H9 (cell line): ENCODE measurements at regions not wholly inside any gene's neighbourhood (a gene's known extent, or its start where the extent isn't known, plus 50 kb on each side); places are given as distances from the start of the nearest gene placed in this dataset.

Experiments used
- DNase-seq: peaks from one replicate; pipeline ENCODE4 v3.0.0-alpha.2; 2017
- H2AFZ ChIP-seq: one replicate; pipeline ENCODE4 v1.6.1; 2013; ENCODE audit warnings: mild to moderate bottlenecking, low read length, control low read depth, moderate library complexity
- H2AK5ac ChIP-seq: 2 replicates; pipeline ENCODE4 v1.6.1; 2013; ENCODE audit warnings: low read length, control low read depth, mixed read lengths; ENCODE audit not compliant: insufficient read length
- H2BK120ac ChIP-seq: one replicate; pipeline ENCODE4 v1.6.1; 2013; ENCODE audit warnings: low read depth, mild to moderate bottlenecking, low read length, control low read depth, inconsistent platforms; ENCODE audit not compliant: poor library complexity, severe bottlenecking
- H2BK12ac ChIP-seq: 2 replicates; pipeline ENCODE4 v1.6.1; 2013; ENCODE audit warnings: low read length, control low read depth, mixed read lengths, low read depth; ENCODE audit not compliant: insufficient read length
- H2BK15ac ChIP-seq: 2 replicates; pipeline ENCODE4 v1.6.1; 2013; ENCODE audit warnings: low read depth, low read length, control low read depth
- H2BK20ac ChIP-seq: one replicate; pipeline ENCODE4 v1.6.1; 2013; ENCODE audit warnings: low read depth, mild to moderate bottlenecking, low read length, control low read depth, inconsistent platforms; ENCODE audit not compliant: poor library complexity, severe bottlenecking
- H2BK5ac ChIP-seq: 2 replicates; pipeline ENCODE4 v1.6.1; 2013; ENCODE audit warnings: low read length, control low read depth, mixed read lengths; ENCODE audit not compliant: insufficient read length
- H3K14ac ChIP-seq: 2 replicates; pipeline ENCODE4 v1.6.1; 2013; ENCODE audit warnings: low read length, control low read depth; ENCODE audit not compliant: insufficient read depth
- H3K18ac ChIP-seq: 2 replicates; pipeline ENCODE4 v1.6.1; 2013; ENCODE audit warnings: low read depth, mild to moderate bottlenecking, mixed read lengths, low read length, control low read depth; ENCODE audit not compliant: insufficient read length
- H3K23ac ChIP-seq: 2 replicates; pipeline ENCODE4 v1.6.1; 2013; ENCODE audit warnings: low read length, control low read depth, mixed read lengths, low read depth; ENCODE audit not compliant: insufficient read length
- H3K23me2 ChIP-seq: 2 replicates; pipeline ENCODE4 v1.6.1; 2013; ENCODE audit warnings: low read depth, mild to moderate bottlenecking, mixed read lengths, low read length, control low read depth; ENCODE audit not compliant: insufficient read length, poor library complexity, severe bottlenecking
- H3K27ac ChIP-seq: 2 replicates; pipeline ENCODE4 v1.5.1; 2013; ENCODE audit warnings: low read length, control low read depth, mixed read lengths, low read depth; ENCODE audit not compliant: insufficient read length
- H3K27me3 ChIP-seq: 2 replicates; pipeline ENCODE4 v1.6.1; 2013; ENCODE audit warnings: low read length, control low read depth, inconsistent platforms; ENCODE audit not compliant: insufficient read depth
- H3K4ac ChIP-seq: 2 replicates; pipeline ENCODE4 v1.6.1; 2013; ENCODE audit warnings: low read depth, mild to moderate bottlenecking, control low read depth, inconsistent platforms, low read length, moderate library complexity
- H3K4me1 ChIP-seq: 2 replicates; pipeline ENCODE4 v1.6.1; 2013; ENCODE audit warnings: low read length, control low read depth, inconsistent platforms; ENCODE audit not compliant: insufficient read depth
- H3K4me2 ChIP-seq: 2 replicates; pipeline ENCODE4 v1.6.1; 2013; ENCODE audit warnings: low read length, control low read depth, mixed read lengths; ENCODE audit not compliant: insufficient read length, insufficient read depth
- H3K56ac ChIP-seq: 2 replicates; pipeline ENCODE4 v1.6.1; 2013; ENCODE audit warnings: low read depth, mild to moderate bottlenecking, mixed read lengths, low read length, control low read depth; ENCODE audit not compliant: insufficient read length
- H3K79me1 ChIP-seq: 2 replicates; pipeline ENCODE4 v1.6.1; 2013; ENCODE audit warnings: low read depth, mild to moderate bottlenecking, moderate library complexity, low read length, control low read depth, inconsistent platforms; ENCODE audit not compliant: insufficient read depth, poor library complexity, severe bottlenecking
- H3K79me2 ChIP-seq: 2 replicates; pipeline ENCODE4 v1.6.1; 2013; ENCODE audit warnings: low read length, control low read depth, inconsistent platforms; ENCODE audit not compliant: insufficient read depth
- H3K9ac ChIP-seq: 2 replicates; pipeline ENCODE4 v1.6.1; 2013; ENCODE audit warnings: low read length, control low read depth, mixed read lengths; ENCODE audit not compliant: insufficient read length; ENCODE audit errors: extremely low read depth
- H3K9me3 ChIP-seq: one replicate; pipeline ENCODE4 v1.6.1; 2013; ENCODE audit warnings: low read depth, low read length, inconsistent platforms; ENCODE audit not compliant: control insufficient read depth
- H3T11ph ChIP-seq: one replicate; pipeline ENCODE4 v1.6.1; 2013; ENCODE audit warnings: mild to moderate bottlenecking, low read length, control low read depth, inconsistent platforms
- H4K20me1 ChIP-seq: one replicate; pipeline ENCODE4 v1.6.1; 2013; ENCODE audit not compliant: control insufficient read depth, insufficient read length, insufficient read depth
- H4K5ac ChIP-seq: 2 replicates; pipeline ENCODE4 v1.6.1; 2013; ENCODE audit warnings: low read depth, mild to moderate bottlenecking, mixed read lengths, low read length, control low read depth; ENCODE audit not compliant: insufficient read length
- H4K8ac ChIP-seq: replicated peaks from 2 replicates; pipeline ENCODE4 v1.6.1; 2013; ENCODE audit warnings: low read length, control low read depth, mixed read lengths, low read depth; ENCODE audit not compliant: insufficient read length
- H4K91ac ChIP-seq: 2 replicates; pipeline ENCODE4 v1.6.1; 2013; ENCODE audit warnings: low read depth, mild to moderate bottlenecking, moderate library complexity, mixed read lengths, low read length, control low read depth; ENCODE audit not compliant: insufficient read length
- H3K27ac Mint-ChIP-seq, 3 experiments: 2 replicates in 2 of 3; 3 replicates in 1 of 3; pipeline ENCODE4 v1.8.0; 2020 to 2021; ENCODE audit warnings: mixed read lengths in 3 of 3, mild to moderate bottlenecking in 1 of 3, moderate library complexity in 1 of 3
- H3K27me3 Mint-ChIP-seq: 2 replicates; pipeline ENCODE4 v1.8.0; 2021; ENCODE audit warnings: low read depth, mild to moderate bottlenecking, moderate library complexity, mixed read lengths
- H3K36me3 Mint-ChIP-seq, 3 experiments: 2 replicates in 2 of 3; 3 replicates in 1 of 3; pipeline ENCODE4 v1.8.0; 2020 to 2021; ENCODE audit warnings: low read depth in 3 of 3, mixed read lengths in 3 of 3; ENCODE audit not compliant: insufficient read depth in 1 of 3
- H3K4me1 Mint-ChIP-seq, 2 experiments: 2 replicates each; pipeline ENCODE4 v1.8.0; 2020; ENCODE audit warnings: mixed read lengths in 2 of 2
- H3K4me3 Mint-ChIP-seq, 2 experiments: 2 replicates in 1 of 2; 3 replicates in 1 of 2; pipeline ENCODE4 v1.8.0; 2020 to 2021; ENCODE audit warnings: mild to moderate bottlenecking in 2 of 2, mixed read lengths in 2 of 2, moderate library complexity in 1 of 2
- H3K9me3 Mint-ChIP-seq, 2 experiments: 2 replicates in 1 of 2; 3 replicates in 1 of 2; pipeline ENCODE4 v1.8.0; 2020; ENCODE audit warnings: mild to moderate bottlenecking in 2 of 2, mixed read lengths in 2 of 2, moderate library complexity in 1 of 2
- CTCF ChIP-seq: fragments of 200-600 bp; sonication (generic); conservative IDR thresholded peaks from 3 replicates; pipeline ENCODE4 v1.8.0; 2021; ENCODE audit warnings: antibody characterized with exemption, mild to moderate bottlenecking
- WGBS: extraction: QIAGEN DNeasy Blood & Tissue Kit; methylation state at CpG from one replicate; pipeline ENCODE4 v1.1.7; 2013; ENCODE audit warnings: missing lambda C conversion rate, low lambda C conversion rate, mixed read lengths; ENCODE audit not compliant: insufficient read length; ENCODE audit errors: extremely low coverage; 5-methylcytosine and 5-hydroxymethylcytosine counted together

- Histone ChIP-seq H2BK5ac (no peak overlapping the region), H3K23me2 (no peaks in the 10 kb centered on the region), H4K91ac (no peak overlapping the region), H3K14ac (no peak overlapping the region), H3K9me3 (no peaks in the 10 kb centered on the region), H2BK15ac (no peak overlapping the region), H4K8ac (no peak overlapping the region), H3K27me3 (no peaks in the 10 kb centered on the region), H3K4me1 (no peaks in the 10 kb centered on the region), H3K18ac (no peak overlapping the region), H3K23ac (no peak overlapping the region), H2BK120ac (no peak overlapping the region), H2AFZ (no peak overlapping the region), H2BK20ac (no peak overlapping the region), H2BK12ac (no peak overlapping the region), H3K79me1 (no peaks in the 10 kb centered on the region), H3K56ac (no peak overlapping the region), H3T11ph (no peak overlapping the region), H2AK5ac (no peak overlapping the region), H3K27ac (no peak overlapping the region), H3K4me2 (no peak overlapping the region), H3K9ac (no peak overlapping the region), H3K79me2 (no peaks in the 10 kb centered on the region), H3K4ac (no peak overlapping the region), H4K20me1 (no peaks in the 10 kb centered on the region), H4K5ac (no peak overlapping the region)
- Mint-ChIP-seq H3K36me3 (no peaks in the 10 kb centered on the region), H3K4me1 (no peaks in the 10 kb centered on the region), H3K9me3 (no peaks in the 10 kb centered on the region), H3K4me3 (no peak overlapping the region), H3K27ac (no peak overlapping the region), H3K27me3 (no peaks in the 10 kb centered on the region)
- no CpG with 5 or more reads among the region's 4 CpGs for WGBS
- DNase-seq: no peak
- TF ChIP-seq CTCF: no peak
Measured at GRCh38 chr15:87599616-87600015, 656.9 kb downstream of the NTRK3 start.
